Suprapubic skin (tissue), 4 donors: ENCODE measurements at regions not wholly inside any gene's neighbourhood (a gene's known extent, or its start where the extent isn't known, plus 50 kb on each side); places are given as distances from the start of the nearest gene placed in this dataset.
"Not testable (repeated sequence)": the region's sequence is repeated elsewhere in the genome, so short reads cannot be mapped to it uniquely, and the experiment has no call there.

Source experiments
- DNase-seq, 2 donors: peaks; one replicate each; pipeline ENCODE4 v3.0.0-alpha.2; 2019; ENCODE audit warnings: low spot score in 2 of 2
- H3K27ac ChIP-seq: fragments of 200-600 bp; sonication (generic); one replicate; pipeline ENCODE4 v1.5.1; 2019
- H3K27me3 ChIP-seq: fragments of 200-600 bp; sonication (generic); one replicate; pipeline ENCODE4 v1.5.1; 2019
- H3K36me3 ChIP-seq: fragments of 200-600 bp; sonication (generic); one replicate; pipeline ENCODE4 v1.5.1; 2019
- H3K4me1 ChIP-seq: fragments of 200-600 bp; sonication (generic); one replicate; pipeline ENCODE4 v1.5.1; 2019
- H3K4me3 ChIP-seq: fragments of 200-600 bp; sonication (generic); one replicate; pipeline ENCODE4 v1.5.1; 2019; ENCODE audit warnings: mild to moderate bottlenecking
- H3K9me3 ChIP-seq: fragments of 200-600 bp; sonication (generic); one replicate; pipeline ENCODE4 v1.5.1; 2019
- CTCF ChIP-seq, 2 donors: fragments of 200-600 bp in 1 of 2; fragments of 450-650 bp in 1 of 2; sonication (generic) in 1 of 2; IDR thresholded peaks; one replicate each; pipeline ENCODE4 v1.5.1; 2016 to 2019; ENCODE audit warnings: antibody characterized with exemption in 2 of 2, mild to moderate bottlenecking in 1 of 2, moderate library complexity in 1 of 2
- EP300 ChIP-seq: sonication (generic); formaldehyde crosslinking; IDR thresholded peaks from one replicate; pipeline ENCODE4 v1.6.1; 2017; ENCODE audit warnings: antibody characterized with exemption
- POLR2A ChIP-seq, 2 donors: fragments of 450-650 bp; IDR thresholded peaks; one replicate each; pipeline ENCODE4 v1.6.1; 2017; ENCODE audit warnings: antibody characterized with exemption in 2 of 2, mild to moderate bottlenecking in 2 of 2, moderate library complexity in 2 of 2
- POLR2AphosphoS5 ChIP-seq, 3 donors: sonication (generic); formaldehyde crosslinking; IDR thresholded peaks; one replicate each; pipeline ENCODE4 v1.6.1; 2017; ENCODE audit warnings: antibody characterized with exemption in 3 of 3
- WGBS: methylation state at CpG from one replicate; pipeline ENCODE4 v1.1.5; 2018; 5-methylcytosine and 5-hydroxymethylcytosine counted together

- WGBS, result 78% methylated on average over 1 of the region's 1 CpG
- DNase-seq, result no peak
- Histone ChIP-seq H3K27ac (no peak overlapping the region), H3K4me1 (no peaks in the 10 kb centered on the region), H3K4me3 (no peak overlapping the region), H3K36me3 (no peaks in the 10 kb centered on the region), H3K27me3 (no peaks in the 10 kb centered on the region), H3K9me3 (no peaks in the 10 kb centered on the region)
- no peak for TF ChIP-seq CTCF (IDR thresholded peaks at IDR 0.05)
- TF ChIP-seq POLR2A (IDR thresholded peaks at IDR 0.05), result no peak
- no peak for TF ChIP-seq EP300
- TF ChIP-seq POLR2AphosphoS5 (IDR thresholded peaks at IDR 0.05), result no peak
Measured at GRCh38 chr11:91272089-91272488, 952.5 kb upstream of the FAT3 start.

GRCh38 chr11:91268512-91269295, 955.9 kb upstream of the FAT3 start:
- H3K27me3 ChIP-seq, H3K4me1 ChIP-seq: not testable (repeated sequence)
- WGBS, result 94% methylated on average over 10 of the region's 37 CpGs

GRCh38 chr11:91265946-91266345, 958.7 kb upstream of the FAT3 start:
- Histone ChIP-seq H3K9me3 (no peaks in the 10 kb centered on the region), H3K4me3 (no peak overlapping the region), H3K27ac (no peak overlapping the region), H3K27me3 (no peaks in the 10 kb centered on the region), H3K36me3 (no peaks in the 10 kb centered on the region), H3K4me1 (no peaks in the 10 kb centered on the region)
- TF ChIP-seq POLR2A (IDR thresholded peaks at IDR 0.05) (no peak), CTCF (IDR thresholded peaks at IDR 0.05) (no peak), POLR2AphosphoS5 (IDR thresholded peaks at IDR 0.05) (no peak), EP300 (no peak)
- no peak for DNase-seq
- WGBS, result 92% methylated on average over 1 of the region's 1 CpG

More at GRCh38 chr11:91268512-91269295, 955.9 kb upstream of the FAT3 start:
- not testable (repeated sequence) for H3K4me3 ChIP-seq, DNase-seq, H3K9me3 ChIP-seq, H3K36me3 ChIP-seq, H3K27ac ChIP-seq

GRCh38 chr11:91264481-91264880, 960.1 kb upstream of the FAT3 start:
- Histone ChIP-seq H3K27me3 (no peaks in the 10 kb centered on the region), H3K4me1 (no peaks in the 10 kb centered on the region), H3K36me3 (no peaks in the 10 kb centered on the region), H3K4me3 (no peak overlapping the region), H3K27ac (no peak overlapping the region), H3K9me3 (no peaks in the 10 kb centered on the region)
- 60% methylated on average over 2 of the region's 2 CpGs for WGBS
- no peak for TF ChIP-seq POLR2A (IDR thresholded peaks at IDR 0.05)
- TF ChIP-seq EP300, result no peak
- no peak for TF ChIP-seq POLR2AphosphoS5 (IDR thresholded peaks at IDR 0.05)
- no peak for TF ChIP-seq CTCF (IDR thresholded peaks at IDR 0.05)
- no peak for DNase-seq

- Histone ChIP-seq H3K9me3 (no peaks in the 10 kb centered on the region), H3K4me1 (no peaks in the 10 kb centered on the region), H3K27ac (no peak overlapping the region), H3K36me3 (no peaks in the 10 kb centered on the region), H3K4me3 (no peak overlapping the region), H3K27me3 (no peaks in the 10 kb centered on the region)
- 62% methylated on average over 9 of the region's 9 CpGs for WGBS
- TF ChIP-seq CTCF (IDR thresholded peaks at IDR 0.05) (no peak), EP300 (no peak), POLR2A (IDR thresholded peaks at IDR 0.05) (no peak), POLR2AphosphoS5 (IDR thresholded peaks at IDR 0.05) (no peak)
- no peak for DNase-seq
Measured at GRCh38 chr11:91263496-91264365, 960.9 kb upstream of the FAT3 start.
